Coronary artery (tissue), 2 donors: ENCODE measurements at regions not wholly inside any gene's neighbourhood (a gene's known extent, or its start where the extent isn't known, plus 50 kb on each side); places are given as distances from the start of the nearest gene placed in this dataset.

Experiments
- DNase-seq: peaks from one replicate; pipeline ENCODE4 v3.0.0-alpha.2; 2017; ENCODE audit warnings: low spot score
- H3K27ac ChIP-seq, 2 donors: fragments of 200-600 bp; sonication (generic); one replicate each; pipeline ENCODE4 v1.5.1; 2016 to 2019
- H3K4me3 ChIP-seq: fragments of 200-600 bp; sonication (generic); 2 replicates; pipeline ENCODE4 v1.5.1; 2016; ENCODE audit warnings: mild to moderate bottlenecking, moderate library complexity
- TF ChIP-seq, protein P1 (sequence below): fragments of 200-600 bp; sonication (generic); IDR thresholded peaks from one replicate; pipeline ENCODE4 v1.5.1; 2019; ENCODE audit warnings: antibody characterized with exemption

DNA sequence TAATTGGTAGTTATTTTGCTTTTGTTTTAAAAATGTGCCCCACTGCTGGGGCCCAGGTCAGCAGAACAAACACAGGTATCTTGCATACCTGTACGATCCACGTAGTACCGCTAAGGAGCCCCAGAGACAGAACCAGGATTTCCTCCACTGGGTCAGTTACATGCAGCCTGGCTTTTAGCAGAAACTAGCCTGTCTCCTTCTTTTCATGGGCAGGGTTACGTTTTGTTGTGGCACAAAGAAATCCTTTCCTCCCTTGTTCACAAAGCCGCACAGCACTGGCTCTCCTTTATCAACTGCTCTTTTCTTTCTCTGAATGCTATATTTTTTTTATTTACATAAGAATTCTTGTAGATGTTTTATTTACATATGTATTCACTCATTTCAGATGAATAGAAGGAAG is 190.3 kb upstream of the POU3F2 start:
- no peak overlapping the region for H3K4me3 ChIP-seq
- DNase-seq = no peak
- TF ChIP-seq, protein P1, sequence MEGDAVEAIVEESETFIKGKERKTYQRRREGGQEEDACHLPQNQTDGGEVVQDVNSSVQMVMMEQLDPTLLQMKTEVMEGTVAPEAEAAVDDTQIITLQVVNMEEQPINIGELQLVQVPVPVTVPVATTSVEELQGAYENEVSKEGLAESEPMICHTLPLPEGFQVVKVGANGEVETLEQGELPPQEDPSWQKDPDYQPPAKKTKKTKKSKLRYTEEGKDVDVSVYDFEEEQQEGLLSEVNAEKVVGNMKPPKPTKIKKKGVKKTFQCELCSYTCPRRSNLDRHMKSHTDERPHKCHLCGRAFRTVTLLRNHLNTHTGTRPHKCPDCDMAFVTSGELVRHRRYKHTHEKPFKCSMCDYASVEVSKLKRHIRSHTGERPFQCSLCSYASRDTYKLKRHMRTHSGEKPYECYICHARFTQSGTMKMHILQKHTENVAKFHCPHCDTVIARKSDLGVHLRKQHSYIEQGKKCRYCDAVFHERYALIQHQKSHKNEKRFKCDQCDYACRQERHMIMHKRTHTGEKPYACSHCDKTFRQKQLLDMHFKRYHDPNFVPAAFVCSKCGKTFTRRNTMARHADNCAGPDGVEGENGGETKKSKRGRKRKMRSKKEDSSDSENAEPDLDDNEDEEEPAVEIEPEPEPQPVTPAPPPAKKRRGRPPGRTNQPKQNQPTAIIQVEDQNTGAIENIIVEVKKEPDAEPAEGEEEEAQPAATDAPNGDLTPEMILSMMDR = no peak
- H3K27ac ChIP-seq = no peak overlapping the region

DNA sequence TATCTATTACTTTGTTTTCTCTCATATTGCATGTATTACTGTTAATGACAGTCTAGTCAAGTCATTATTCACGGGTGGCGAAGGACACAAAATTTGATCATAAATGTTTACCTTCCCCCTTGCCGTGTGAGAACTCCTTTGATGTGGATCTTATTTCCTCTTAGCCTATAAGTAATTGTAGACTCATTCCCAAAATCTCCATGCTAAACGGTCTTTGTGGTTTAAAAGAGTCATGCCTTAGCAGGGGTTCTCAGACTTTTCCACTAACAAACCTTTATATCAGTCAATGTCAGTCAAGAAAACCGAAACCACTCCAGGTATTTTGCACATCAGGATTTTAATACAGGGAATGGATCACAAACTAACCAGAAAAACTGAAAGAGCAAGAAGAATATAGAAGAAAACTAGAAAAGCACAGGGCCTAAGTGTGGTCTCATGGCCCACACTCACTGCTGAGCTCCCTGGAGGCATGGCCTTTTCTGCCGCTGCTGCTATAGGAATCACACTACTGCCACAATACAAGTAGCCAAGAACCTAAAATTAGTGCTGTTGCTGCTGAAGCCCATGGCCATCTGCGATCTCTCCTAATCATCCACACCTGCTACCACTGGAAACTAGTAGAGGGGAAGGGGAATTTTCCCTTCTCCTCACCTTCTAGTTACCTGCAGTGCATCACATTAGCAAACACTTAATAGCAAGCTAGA is 186.0 kb upstream of the POU3F2 start:
- no peak for DNase-seq
- no peak overlapping the region for H3K27ac ChIP-seq
- no peak overlapping the region for H3K4me3 ChIP-seq
- TF ChIP-seq, protein P1 = no peak

DNA sequence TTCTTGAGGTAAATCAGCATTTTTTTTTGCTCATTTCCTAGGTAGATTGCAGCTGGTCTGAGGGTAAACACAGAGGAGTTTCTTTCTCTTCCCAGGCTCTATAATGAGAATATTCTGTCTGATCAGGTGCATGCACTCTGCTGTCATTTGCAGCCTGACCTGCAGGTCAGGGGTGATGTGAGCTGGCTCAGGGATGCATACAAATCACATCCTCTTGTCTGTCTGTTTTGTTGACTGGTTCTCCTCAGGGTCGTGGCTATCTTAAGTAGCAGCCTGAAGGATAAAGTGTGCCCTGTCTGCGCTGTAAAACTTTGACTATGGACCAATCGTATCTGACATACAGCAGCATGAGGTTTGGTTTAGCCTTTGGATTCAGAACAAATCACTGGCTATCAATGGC is 183.4 kb upstream of the POU3F2 start:
- Histone ChIP-seq H3K27ac (no peak overlapping the region), H3K4me3 (no peak overlapping the region)
- no peak for DNase-seq
- TF ChIP-seq, protein P1 = no peak

DNA sequence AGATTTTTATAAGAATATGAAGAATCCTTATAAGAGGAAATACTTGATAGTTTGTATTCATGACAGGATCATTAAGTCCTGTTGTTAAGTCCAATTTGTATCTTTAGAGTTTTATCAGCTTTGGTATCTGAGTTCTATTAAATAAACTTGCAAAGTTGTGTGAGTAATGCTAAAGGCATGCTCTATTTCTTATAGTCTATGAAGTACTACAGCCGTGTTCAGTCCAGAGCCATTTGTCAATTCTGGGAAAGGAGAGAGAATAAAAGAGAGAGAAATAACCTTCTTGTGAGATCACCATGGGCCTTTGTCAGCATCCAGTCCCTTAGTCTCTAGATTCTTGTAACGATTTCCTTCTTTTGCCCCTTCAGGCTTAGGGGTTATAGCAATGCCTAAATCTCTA is 181.2 kb upstream of the POU3F2 start:
- no peak overlapping the region for H3K4me3 ChIP-seq
- no peak overlapping the region for H3K27ac ChIP-seq
- TF ChIP-seq, protein P1 = no peak
- no peak for DNase-seq

DNA sequence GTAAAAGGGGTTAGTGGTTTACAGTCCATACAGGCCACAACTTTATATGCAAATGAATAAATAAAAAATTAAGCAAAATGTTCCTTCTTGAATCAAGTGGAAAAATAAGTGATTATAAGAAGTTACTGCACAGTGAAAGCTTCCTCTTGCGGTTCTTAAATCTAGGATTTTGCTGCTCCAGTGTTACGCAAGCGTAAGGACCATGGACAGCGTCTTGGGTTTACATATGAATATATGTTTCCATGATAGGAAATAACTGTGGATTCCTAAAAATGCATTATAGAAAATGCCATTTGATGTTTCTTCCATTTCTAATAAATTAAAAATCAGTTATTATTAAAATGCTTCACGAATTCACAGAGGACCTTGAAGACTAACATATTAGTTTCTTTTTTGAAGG is 176.6 kb upstream of the POU3F2 start:
- no peak for DNase-seq
- TF ChIP-seq, protein P1 = no peak
- no peak overlapping the region for H3K4me3 ChIP-seq
- H3K27ac ChIP-seq = no peak overlapping the region

DNA sequence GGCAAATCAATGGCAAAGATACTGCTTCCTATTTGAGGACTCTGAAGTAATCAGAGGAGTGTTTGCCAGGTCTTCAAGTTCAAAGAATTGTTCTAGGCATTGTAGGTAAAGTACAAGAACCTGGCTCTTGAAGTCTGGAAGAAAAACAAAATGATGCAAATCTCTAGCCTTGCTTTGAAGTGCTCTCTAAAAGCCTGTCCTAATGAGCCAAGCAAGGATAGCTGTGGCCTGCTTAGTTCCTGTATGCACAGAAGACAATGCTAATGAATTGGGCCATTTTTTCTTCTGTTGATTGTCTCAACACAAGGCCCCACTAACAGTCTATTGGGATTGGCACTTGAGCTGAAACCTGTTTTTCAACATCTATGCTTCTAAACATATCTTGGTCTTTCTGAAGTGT is 165.0 kb upstream of the POU3F2 start:
- TF ChIP-seq, protein P1 = no peak
- Histone ChIP-seq H3K4me3 (no peak overlapping the region), H3K27ac (no peak overlapping the region)
- no peak for DNase-seq

DNA sequence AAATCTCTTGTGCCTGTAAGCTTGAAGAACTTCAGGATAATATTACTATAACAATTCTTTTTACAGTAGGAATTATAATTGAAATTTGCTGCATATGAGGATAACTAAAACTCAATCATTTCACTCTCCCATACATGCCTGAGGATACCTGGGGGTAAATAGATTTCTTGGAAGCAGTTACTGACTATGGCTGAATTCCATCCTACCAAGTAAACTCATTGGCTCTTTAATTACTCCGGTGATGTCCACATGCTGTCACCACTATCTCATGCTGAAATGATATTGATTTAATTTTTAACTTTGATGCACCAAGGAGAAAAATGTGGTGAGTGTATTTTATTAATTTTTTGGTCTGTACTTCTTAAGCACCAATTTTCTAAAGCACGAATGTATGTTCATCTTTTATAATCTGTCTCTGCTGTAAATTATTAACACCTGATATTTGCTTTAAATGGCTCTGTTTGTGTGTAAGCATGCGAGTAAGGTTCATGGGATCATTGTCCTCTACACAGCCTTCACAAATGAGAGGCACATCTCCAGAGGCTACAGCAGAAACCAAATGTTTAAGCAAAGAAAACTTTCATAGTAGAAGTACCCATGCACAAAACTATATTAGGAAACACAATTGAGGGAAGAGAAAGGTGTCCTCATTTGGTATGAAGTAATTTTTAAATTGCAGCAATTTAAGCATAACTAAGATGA is 164.2 kb upstream of the POU3F2 start:
- TF ChIP-seq, protein P1 = no peak
- no peak overlapping the region for H3K27ac ChIP-seq
- H3K4me3 ChIP-seq = no peak overlapping the region
- DNase-seq = no peak
